ENCODE measurements at regions not wholly inside any gene's neighbourhood (a gene's known extent, or its start where the extent isn't known, plus 50 kb on each side); places are given as distances from the start of the nearest gene placed in this dataset.

- TF ChIP-seq CTCF (conservative IDR thresholded peaks at IDR 0.05; ENCODE audit: low read length) (no peak), EZH2phosphoT487 (IDR thresholded peaks at IDR 0.05; ENCODE audit: borderline replicate concordance, low read depth, low read length) (no peak)
Observed at GRCh38 chrX:13955095-13955647, 74.5 kb downstream of the GEMIN8 start.

All from OCI-LY7 (cell line).